ENCODE measurements at regions not wholly inside any gene's neighbourhood (a gene's known extent, or its start where the extent isn't known, plus 50 kb on each side); places are given as distances from the start of the nearest gene placed in this dataset.

- no peak for DNase-seq
Measured at GRCh38 chr1:193489191-193489590, 302.8 kb upstream of the B3GALT2 start.

GRCh38 chr1:193487722-193488121 lies 301.3 kb upstream of the B3GALT2 start:
- DNase-seq = no peak

GRCh38 chr1:193486671-193487229 lies 300.3 kb upstream of the B3GALT2 start:
- DNase-seq = no peak

- DNase-seq = no peak
Measured at GRCh38 chr1:193480755-193481154, 294.3 kb upstream of the B3GALT2 start.

- DNase-seq = no peak
Measured at GRCh38 chr1:193479187-193479586, 292.8 kb upstream of the B3GALT2 start.

- DNase-seq = no peak
Measured at GRCh38 chr1:193476748-193477147, 290.3 kb upstream of the B3GALT2 start.

GRCh38 chr1:193473932-193474331 lies 287.5 kb upstream of the B3GALT2 start:
- no peak for DNase-seq

GRCh38 chr1:193472838-193473398 lies 286.5 kb upstream of the B3GALT2 start:
- no peak for DNase-seq

- no peak for DNase-seq
Measured at GRCh38 chr1:193472430-193472829, 286.0 kb upstream of the B3GALT2 start.

GRCh38 chr1:193471981-193472380 lies 285.6 kb upstream of the B3GALT2 start:
- no peak for DNase-seq

GRCh38 chr1:193463326-193463932 lies 277.0 kb upstream of the B3GALT2 start:
- DNase-seq = no peak

GRCh38 chr1:193462629-193463320 lies 276.4 kb upstream of the B3GALT2 start:
- peak in 1 of 58 donors; percentile 14 for DNase-seq

- no peak for DNase-seq
Measured at GRCh38 chr1:193458628-193459027, 272.2 kb upstream of the B3GALT2 start.

- DNase-seq = peak in 3 of 58 donors; percentile 1 to 53 (median 6)
Measured at GRCh38 chr1:193457676-193458075, 271.3 kb upstream of the B3GALT2 start.

- DNase-seq = no peak
Measured at GRCh38 chr1:193456811-193457280, 270.4 kb upstream of the B3GALT2 start.

GRCh38 chr1:193451606-193452005 lies 265.2 kb upstream of the B3GALT2 start:
- no peak for DNase-seq

GRCh38 chr1:193451001-193451400 lies 264.6 kb upstream of the B3GALT2 start:
- no peak for DNase-seq

GRCh38 chr1:193448682-193449461 lies 262.5 kb upstream of the B3GALT2 start:
- DNase-seq = no peak

- no peak for DNase-seq
Measured at GRCh38 chr1:193443886-193444285, 257.5 kb upstream of the B3GALT2 start.

- no peak for DNase-seq
Measured at GRCh38 chr1:193438771-193439170, 252.4 kb upstream of the B3GALT2 start.

GRCh38 chr1:193438312-193438711 lies 251.9 kb upstream of the B3GALT2 start:
- DNase-seq = no peak

GRCh38 chr1:193437785-193438184 lies 251.4 kb upstream of the B3GALT2 start:
- DNase-seq = no peak
